Fibroblast of skin of right biceps (primary cell): ENCODE measurements at regions not wholly inside any gene's neighbourhood (a gene's known extent, or its start where the extent isn't known, plus 50 kb on each side); places are given as distances from the start of the nearest gene placed in this dataset.
A peak's percentile ranks its signal among the peaks of the same experiment; 100 is the strongest.
"Not testable (repeated sequence)": the region's sequence is repeated elsewhere in the genome, so short reads cannot be mapped to it uniquely, and the experiment has no call there.

Source experiments
- DNase-seq: peaks from one replicate; pipeline ENCODE4 v3.0.0-alpha.2; 2013

GRCh38 chr5:88666761-88667495 lies 216.1 kb downstream of the MEF2C start:
- DNase-seq: no peak

GRCh38 chr5:88665750-88666215 lies 217.2 kb downstream of the MEF2C start:
- no peak for DNase-seq

- no peak for DNase-seq
Observed at GRCh38 chr5:88664645-88665044, 218.3 kb downstream of the MEF2C start.

- no peak for DNase-seq
Observed at GRCh38 chr5:88663793-88664216, 219.2 kb downstream of the MEF2C start.

- no peak for DNase-seq
Observed at GRCh38 chr5:88662846-88663245, 220.1 kb downstream of the MEF2C start.

- DNase-seq: no peak
Observed at GRCh38 chr5:88661806-88662207, 221.2 kb downstream of the MEF2C start.

GRCh38 chr5:88660947-88661805 lies 221.8 kb downstream of the MEF2C start:
- peak; percentile 81 for DNase-seq

GRCh38 chr5:88660264-88660946 lies 222.6 kb downstream of the MEF2C start:
- DNase-seq: peak; percentile 48

- no peak for DNase-seq
Observed at GRCh38 chr5:88659529-88660263, 223.3 kb downstream of the MEF2C start.

- DNase-seq: no peak
Observed at GRCh38 chr5:88658886-88659285, 224.1 kb downstream of the MEF2C start.

GRCh38 chr5:88657906-88658775 lies 224.8 kb downstream of the MEF2C start:
- no peak for DNase-seq

- no peak for DNase-seq
Observed at GRCh38 chr5:88657136-88657535, 225.8 kb downstream of the MEF2C start.

GRCh38 chr5:88656221-88656950 lies 226.6 kb downstream of the MEF2C start:
- no peak for DNase-seq

GRCh38 chr5:88653471-88653870 lies 229.5 kb downstream of the MEF2C start:
- no peak for DNase-seq

GRCh38 chr5:88647901-88648300 lies 235.1 kb downstream of the MEF2C start:
- no peak for DNase-seq

- DNase-seq: no peak
Observed at GRCh38 chr5:88646866-88647265, 236.1 kb downstream of the MEF2C start.

GRCh38 chr5:88644676-88645075 lies 238.3 kb downstream of the MEF2C start:
- no peak for DNase-seq

- DNase-seq: no peak
Observed at GRCh38 chr5:88643315-88643714, 239.7 kb downstream of the MEF2C start.

- DNase-seq: no peak
Observed at GRCh38 chr5:88634014-88634413, 249.0 kb downstream of the MEF2C start.

GRCh38 chr5:88622890-88623289 lies 260.1 kb downstream of the MEF2C start:
- not testable (repeated sequence) for DNase-seq

- DNase-seq: not testable (repeated sequence)
Observed at GRCh38 chr5:88615767-88616166, 267.2 kb downstream of the MEF2C start.
